Trophoblast cell (in vitro differentiated cells and primary cell): ENCODE measurements at regions not wholly inside any gene's neighbourhood (a gene's known extent, or its start where the extent isn't known, plus 50 kb on each side); places are given as distances from the start of the nearest gene placed in this dataset.

Source experiments
- DNase-seq, 2 donors: peaks; one replicate each; pipeline ENCODE4 v3.0.0-alpha.2; 2016
- H2AFZ ChIP-seq: 2 replicates; pipeline ENCODE4 v1.6.1; 2013; ENCODE audit warnings: low read length, moderate library complexity, mild to moderate bottlenecking; ENCODE audit not compliant: insufficient read depth, poor library complexity
- H2AK5ac ChIP-seq: 2 replicates; pipeline ENCODE4 v1.6.1; 2013; ENCODE audit warnings: mild to moderate bottlenecking, low read length
- H2BK120ac ChIP-seq: 2 replicates; pipeline ENCODE4 v1.6.1; 2013; ENCODE audit warnings: low read length, mild to moderate bottlenecking, moderate library complexity; ENCODE audit not compliant: insufficient read depth, poor library complexity
- H2BK12ac ChIP-seq: 2 replicates; pipeline ENCODE4 v1.6.1; 2013; ENCODE audit warnings: mild to moderate bottlenecking, low read length, moderate library complexity
- H2BK5ac ChIP-seq: 2 replicates; pipeline ENCODE4 v1.6.1; 2013; ENCODE audit warnings: low read length, low read depth, moderate library complexity, mild to moderate bottlenecking; ENCODE audit not compliant: poor library complexity
- H3K14ac ChIP-seq: 2 replicates; pipeline ENCODE4 v1.6.1; 2013; ENCODE audit warnings: mild to moderate bottlenecking, low read length
- H3K18ac ChIP-seq: 2 replicates; pipeline ENCODE4 v1.6.1; 2013; ENCODE audit warnings: mild to moderate bottlenecking, low read length
- H3K23ac ChIP-seq: 2 replicates; pipeline ENCODE4 v1.6.1; 2013; ENCODE audit warnings: low read length
- H3K27ac ChIP-seq: 2 replicates; pipeline ENCODE4 v1.5.1; 2013; ENCODE audit warnings: low read depth, mild to moderate bottlenecking, inconsistent platforms, low read length, moderate library complexity
- H3K27me3 ChIP-seq: 2 replicates; pipeline ENCODE4 v1.6.1; 2013; ENCODE audit warnings: inconsistent platforms, mild to moderate bottlenecking, low read length, moderate library complexity; ENCODE audit not compliant: insufficient read depth
- H3K36me3 ChIP-seq, 2 experiments: 1 replicate in 1 of 2; 2 replicates in 1 of 2; pipeline ENCODE4 v1.6.1; 2013; ENCODE audit warnings: low read length in 2 of 2, mild to moderate bottlenecking in 2 of 2, moderate library complexity in 1 of 2; ENCODE audit not compliant: insufficient read depth in 2 of 2, control insufficient read depth in 1 of 2
- H3K4ac ChIP-seq: 2 replicates; pipeline ENCODE4 v1.6.1; 2013; ENCODE audit warnings: low read depth, mild to moderate bottlenecking, low read length, moderate library complexity
- H3K4me1 ChIP-seq, 2 experiments: 1 replicate in 1 of 2; 2 replicates in 1 of 2; pipeline ENCODE4 v1.6.1; 2013; ENCODE audit warnings: low read length in 2 of 2, mild to moderate bottlenecking in 2 of 2, moderate library complexity in 1 of 2; ENCODE audit not compliant: insufficient read depth in 2 of 2, control insufficient read depth in 1 of 2
- H3K4me2 ChIP-seq: 2 replicates; pipeline ENCODE4 v1.6.1; 2013; ENCODE audit warnings: inconsistent platforms, mild to moderate bottlenecking, low read length, moderate library complexity
- H3K4me3 ChIP-seq: 2 replicates; pipeline ENCODE4 v1.5.1; 2013; ENCODE audit warnings: mild to moderate bottlenecking, low read depth, low read length, inconsistent platforms
- H3K79me1 ChIP-seq: one replicate; pipeline ENCODE4 v1.6.1; 2013; ENCODE audit warnings: low read length
- H3K79me2 ChIP-seq: 2 replicates; pipeline ENCODE4 v1.6.1; 2013; ENCODE audit warnings: low read length, mild to moderate bottlenecking; ENCODE audit not compliant: control insufficient read depth, insufficient read depth, poor library complexity
- H3K9ac ChIP-seq: 2 replicates; pipeline ENCODE4 v1.6.1; 2013; ENCODE audit warnings: mild to moderate bottlenecking, low read length
- H3K9me3 ChIP-seq: 2 replicates; pipeline ENCODE4 v1.6.1; 2013; ENCODE audit warnings: low read depth, mild to moderate bottlenecking, control low read depth, inconsistent platforms, low read length; ENCODE audit not compliant: insufficient read depth
- H4K12ac ChIP-seq: 2 replicates; pipeline ENCODE4 v1.6.1; 2013; ENCODE audit warnings: low read depth, mild to moderate bottlenecking, low read length, moderate library complexity
- H4K8ac ChIP-seq: 2 replicates; pipeline ENCODE4 v1.6.1; 2013; ENCODE audit warnings: low read depth, mild to moderate bottlenecking, low read length, moderate library complexity
- H4K91ac ChIP-seq: one replicate; pipeline ENCODE4 v1.6.1; 2013; ENCODE audit warnings: low read depth, mild to moderate bottlenecking, low read length, moderate library complexity
- WGBS: extraction: QIAGEN DNeasy Blood & Tissue Kit; methylation state at CpG from one replicate; pipeline ENCODE4 v1.1.7; 2013; ENCODE audit warnings: missing lambda C conversion rate; ENCODE audit not compliant: insufficient read length, insufficient coverage; ENCODE audit errors: extremely low coverage; 5-methylcytosine and 5-hydroxymethylcytosine counted together

GRCh38 chr7:142454862-142455261 lies 197.0 kb upstream of the PRSS58 start:
- Histone ChIP-seq H3K23ac (no peak overlapping the region), H3K79me2 (no peaks in the 10 kb centered on the region), H3K79me1 (no peaks in the 10 kb centered on the region), H3K27me3 (no peaks in the 10 kb centered on the region), H3K4me1 (peaks cover 11 to 12% of the 10 kb centered on the region in 2 experiments), H4K8ac (no peak overlapping the region), H3K9ac (no peak overlapping the region), H2AK5ac (no peak overlapping the region), H4K91ac (no peak overlapping the region), H3K4ac (no peak overlapping the region), H3K9me3 (no peaks in the 10 kb centered on the region), H3K18ac (no peak overlapping the region), H2BK12ac (no peak overlapping the region), H3K4me3 (no peak overlapping the region), H2BK120ac (no peak overlapping the region), H4K12ac (no peak overlapping the region), H2AFZ (no peak overlapping the region), H3K14ac (no peak overlapping the region), H2BK5ac (no peak overlapping the region), H3K36me3 (no peaks in the 10 kb centered on the region), H3K4me2 (no peak overlapping the region), H3K27ac (no peak overlapping the region)
- no CpG with 5 or more reads among the region's 5 CpGs for WGBS
- DNase-seq, result no peak

DNA sequence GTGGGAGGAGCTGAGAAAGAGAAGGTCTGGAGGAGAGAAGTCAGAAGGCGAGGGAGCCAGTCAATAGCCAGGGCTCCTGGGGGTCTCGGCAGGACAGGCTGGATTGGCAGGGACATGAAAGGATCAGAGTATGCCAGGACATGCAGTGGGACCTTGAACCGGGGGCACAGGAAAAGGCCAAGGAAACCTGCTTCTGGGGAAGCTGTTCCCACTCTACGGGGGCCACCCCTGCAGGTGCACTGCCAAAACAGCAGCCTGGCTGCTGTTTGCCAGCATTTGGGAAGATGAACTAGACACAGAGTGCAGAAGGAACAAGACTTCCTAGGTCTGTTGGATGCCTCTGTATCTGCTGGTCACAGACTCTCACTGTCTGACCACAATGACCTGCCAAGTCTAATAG lies 194.9 kb upstream of the PRSS58 start:
- no peak overlapping the region for H4K8ac ChIP-seq
- DNase-seq, result no peak
- no peaks in the 10 kb centered on the region for H3K9me3 ChIP-seq
- H3K79me2 ChIP-seq, result no peaks in the 10 kb centered on the region
- H3K27ac ChIP-seq, result no peak overlapping the region
- H3K4me2 ChIP-seq, result no peak overlapping the region
- H3K36me3 ChIP-seq, result no peaks in the 10 kb centered on the region
- H3K27me3 ChIP-seq, result no peaks in the 10 kb centered on the region
- no peak overlapping the region for H3K14ac ChIP-seq
- peaks cover 10 to 11% of the 10 kb centered on the region in 2 experiments for H3K4me1 ChIP-seq
- H2BK5ac ChIP-seq, result no peak overlapping the region
- no peak overlapping the region for H4K91ac ChIP-seq
- H3K4me3 ChIP-seq, result no peak overlapping the region
- H3K4ac ChIP-seq, result no peak overlapping the region
- H3K9ac ChIP-seq, result no peak overlapping the region
- H3K23ac ChIP-seq, result no peak overlapping the region
- no peak overlapping the region for H2AFZ ChIP-seq
- no CpG with 5 or more reads among the region's 4 CpGs for WGBS
- H3K18ac ChIP-seq, result no peak overlapping the region
- H4K12ac ChIP-seq, result no peak overlapping the region
- H2AK5ac ChIP-seq, result no peak overlapping the region
- H3K79me1 ChIP-seq, result no peaks in the 10 kb centered on the region
- H2BK12ac ChIP-seq, result no peak overlapping the region
- H2BK120ac ChIP-seq, result no peak overlapping the region

GRCh38 chr7:142451817-142452216 lies 194.0 kb upstream of the PRSS58 start:
- peaks cover 10 to 11% of the 10 kb centered on the region in 2 experiments for H3K4me1 ChIP-seq
- H2AFZ ChIP-seq, result no peak overlapping the region
- no peak overlapping the region for H2BK12ac ChIP-seq
- no peak overlapping the region for H3K9ac ChIP-seq
- H3K18ac ChIP-seq, result no peak overlapping the region
- H4K8ac ChIP-seq, result no peak overlapping the region
- no peaks in the 10 kb centered on the region for H3K79me2 ChIP-seq
- no peaks in the 10 kb centered on the region for H3K9me3 ChIP-seq
- DNase-seq, result no peak
- H2BK120ac ChIP-seq, result no peak overlapping the region
- no peaks in the 10 kb centered on the region for H3K36me3 ChIP-seq
- no peak overlapping the region for H2AK5ac ChIP-seq
- no peak overlapping the region for H3K4me3 ChIP-seq
- H3K27ac ChIP-seq, result no peak overlapping the region
- no peak overlapping the region for H3K4me2 ChIP-seq
- H3K79me1 ChIP-seq, result no peaks in the 10 kb centered on the region
- H2BK5ac ChIP-seq, result no peak overlapping the region
- WGBS, result no CpG with 5 or more reads among the region's 4 CpGs
- H3K14ac ChIP-seq, result no peak overlapping the region
- H4K91ac ChIP-seq, result no peak overlapping the region
- no peak overlapping the region for H4K12ac ChIP-seq
- no peak overlapping the region for H3K4ac ChIP-seq
- no peaks in the 10 kb centered on the region for H3K27me3 ChIP-seq
- H3K23ac ChIP-seq, result no peak overlapping the region

DNA sequence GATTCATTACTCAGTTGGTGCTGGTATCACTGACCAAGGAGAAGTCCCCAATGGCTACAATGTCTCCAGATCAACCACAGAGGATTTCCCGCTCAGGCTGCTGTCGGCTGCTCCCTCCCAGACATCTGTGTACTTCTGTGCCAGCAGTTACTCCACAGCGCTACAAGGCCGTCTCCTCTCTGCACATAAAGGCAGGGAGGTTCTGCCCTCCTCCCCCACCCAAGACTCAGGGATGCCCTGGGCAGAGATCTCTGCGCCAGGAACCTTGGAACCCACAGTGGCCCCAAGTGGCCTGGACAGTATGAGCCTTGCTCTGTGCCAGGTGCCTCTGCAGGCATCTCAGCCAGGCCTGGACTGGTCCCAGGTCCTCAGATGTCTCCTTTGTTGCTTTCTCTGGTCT lies 193.4 kb upstream of the PRSS58 start:
- H3K4me3 ChIP-seq, result no peak overlapping the region
- no peak overlapping the region for H4K91ac ChIP-seq
- H3K23ac ChIP-seq, result no peak overlapping the region
- peak overlapping the region; percentile 3 for H2BK12ac ChIP-seq
- H3K9ac ChIP-seq, result no peak overlapping the region
- no peak overlapping the region for H3K18ac ChIP-seq
- H3K4me2 ChIP-seq, result no peak overlapping the region
- no peak overlapping the region for H2BK5ac ChIP-seq
- H4K12ac ChIP-seq, result no peak overlapping the region
- WGBS, result no CpG with 5 or more reads among the region's 5 CpGs
- H2AFZ ChIP-seq, result no peak overlapping the region
- DNase-seq, result no peak
- no peaks in the 10 kb centered on the region for H3K36me3 ChIP-seq
- no peak overlapping the region for H2AK5ac ChIP-seq
- H3K4ac ChIP-seq, result no peak overlapping the region
- no peaks in the 10 kb centered on the region for H3K27me3 ChIP-seq
- no peaks in the 10 kb centered on the region for H3K79me2 ChIP-seq
- no peak overlapping the region for H4K8ac ChIP-seq
- no peak overlapping the region for H2BK120ac ChIP-seq
- H3K27ac ChIP-seq, result no peak overlapping the region
- no peaks in the 10 kb centered on the region for H3K79me1 ChIP-seq
- H3K14ac ChIP-seq, result no peak overlapping the region
- H3K4me1 ChIP-seq, result peaks cover 10 to 11% of the 10 kb centered on the region in 2 experiments
- no peaks in the 10 kb centered on the region for H3K9me3 ChIP-seq
